NOMO-1 (cell line): ENCODE measurements at regions not wholly inside any gene's neighbourhood (a gene's known extent, or its start where the extent isn't known, plus 50 kb on each side); places are given as distances from the start of the nearest gene placed in this dataset.
"Not testable (repeated sequence)": the region's sequence is repeated elsewhere in the genome, so short reads cannot be mapped to it uniquely, and the experiment has no call there.

Source experiments
- DNase-seq, 2 experiments: peaks; one replicate each; lab custom pipeline; 2025; ENCODE audit not compliant: unreplicated experiment in 2 of 2; lab: John Stamatoyannopoulos, UW

DNA sequence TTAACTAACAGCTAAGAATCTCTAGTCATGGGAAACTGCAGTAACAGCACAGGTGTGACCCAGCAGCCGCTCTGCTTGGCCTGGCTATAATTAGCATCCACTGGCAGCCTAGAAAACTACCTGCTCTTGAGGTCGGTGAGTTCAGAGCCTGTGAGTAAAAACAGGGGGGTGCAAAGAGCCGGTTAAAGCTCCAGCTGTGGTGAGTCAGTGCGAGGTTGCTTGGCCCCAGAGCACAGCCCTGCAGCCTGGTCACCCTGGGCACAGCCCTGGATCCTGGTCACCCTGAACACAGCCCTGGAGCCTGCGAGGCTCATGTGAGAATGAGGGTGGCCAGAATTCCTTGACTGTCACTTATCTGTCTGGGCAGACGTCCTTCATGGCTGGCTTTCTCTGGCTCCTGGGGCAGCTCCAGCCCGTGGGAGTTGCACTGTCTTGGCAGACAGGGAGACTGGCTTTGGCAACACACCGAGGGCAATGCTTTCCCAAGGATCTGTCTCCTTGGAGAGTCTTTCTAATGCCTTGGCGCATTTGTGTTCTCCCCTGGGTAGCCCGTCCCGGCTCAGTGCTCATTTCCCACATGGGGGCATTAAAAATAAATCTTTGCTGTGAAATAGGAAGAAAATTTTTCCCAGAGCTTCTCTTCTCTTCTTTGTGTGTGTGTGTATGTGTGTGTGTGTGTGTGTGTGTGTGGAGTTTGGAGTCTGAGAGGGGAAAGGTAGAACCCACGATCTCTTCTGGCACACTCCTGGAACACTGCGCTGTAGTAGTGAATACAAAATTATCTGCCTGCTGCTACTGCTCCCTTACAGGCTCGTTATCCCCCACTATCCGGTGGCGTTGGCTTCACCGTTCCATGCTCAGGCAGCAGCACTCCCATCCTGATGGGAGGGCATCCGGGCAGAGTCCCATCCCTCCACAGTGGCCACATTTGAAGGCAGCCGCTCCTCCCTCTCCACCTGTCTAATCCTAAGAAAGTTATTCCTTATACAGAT is 250.2 kb upstream of the MEX3C start:
- no peak for DNase-seq

GRCh38 chr18:51448949-51449348 is 251.5 kb upstream of the MEX3C start:
- no peak for DNase-seq

DNA sequence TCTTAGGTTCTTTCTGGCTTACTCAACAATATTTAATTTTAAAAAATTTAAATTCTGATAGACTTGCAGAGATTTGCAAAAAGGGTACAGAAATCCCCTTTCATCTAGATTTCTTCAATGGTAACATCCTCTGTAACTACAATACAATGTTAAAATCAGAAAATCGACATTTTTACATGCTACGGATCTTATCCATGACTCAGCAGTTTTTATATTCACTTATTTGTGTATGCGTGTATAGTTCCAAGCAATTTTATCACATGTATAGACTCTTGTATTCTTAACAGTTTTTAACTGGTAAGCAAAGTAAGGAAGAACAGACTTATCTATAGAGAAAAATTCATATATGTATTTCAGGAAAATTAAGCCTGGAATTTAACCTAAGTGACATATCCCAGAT is 256.1 kb upstream of the MEX3C start:
- DNase-seq: no peak

- no peak for DNase-seq
Measured at GRCh38 chr18:51458861-51459260, 261.4 kb upstream of the MEX3C start.

- DNase-seq: no peak
Measured at GRCh38 chr18:51461956-51462355, 264.5 kb upstream of the MEX3C start.

- no peak for DNase-seq
Measured at GRCh38 chr18:51463483-51464136, 266.1 kb upstream of the MEX3C start.

- no peak for DNase-seq
Measured at GRCh38 chr18:51478908-51479307, 281.4 kb upstream of the MEX3C start.

GRCh38 chr18:51479736-51480135 is 282.3 kb upstream of the MEX3C start:
- no peak for DNase-seq

- DNase-seq: no peak
Measured at GRCh38 chr18:51480407-51481261, 283.2 kb upstream of the MEX3C start.

- DNase-seq: no peak
Measured at GRCh38 chr18:51486735-51487366, 289.4 kb upstream of the MEX3C start.

GRCh38 chr18:51490417-51490816 is 292.9 kb upstream of the MEX3C start:
- no peak for DNase-seq

DNA sequence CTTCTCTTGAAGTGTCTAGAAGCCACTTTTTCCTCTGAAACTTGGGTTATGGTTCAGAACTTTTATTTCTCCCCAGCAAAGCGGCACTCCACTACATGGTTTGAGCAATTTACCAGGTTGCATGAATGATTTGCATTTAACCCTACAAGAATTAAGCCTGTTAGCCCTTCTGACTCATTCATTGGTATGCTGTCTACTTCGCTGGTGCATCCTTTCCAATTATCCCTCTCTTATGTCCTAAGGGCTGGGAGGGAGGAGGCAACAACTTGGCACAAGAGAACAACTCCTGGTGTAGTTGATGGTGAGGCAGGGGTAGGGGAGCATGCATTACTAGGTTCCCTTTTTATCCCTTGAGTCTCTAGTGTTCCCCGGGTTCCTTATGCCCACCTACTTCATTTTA is 293.4 kb upstream of the MEX3C start:
- no peak for DNase-seq

- DNase-seq: no peak
Measured at GRCh38 chr18:51491678-51492372, 294.3 kb upstream of the MEX3C start.

DNA sequence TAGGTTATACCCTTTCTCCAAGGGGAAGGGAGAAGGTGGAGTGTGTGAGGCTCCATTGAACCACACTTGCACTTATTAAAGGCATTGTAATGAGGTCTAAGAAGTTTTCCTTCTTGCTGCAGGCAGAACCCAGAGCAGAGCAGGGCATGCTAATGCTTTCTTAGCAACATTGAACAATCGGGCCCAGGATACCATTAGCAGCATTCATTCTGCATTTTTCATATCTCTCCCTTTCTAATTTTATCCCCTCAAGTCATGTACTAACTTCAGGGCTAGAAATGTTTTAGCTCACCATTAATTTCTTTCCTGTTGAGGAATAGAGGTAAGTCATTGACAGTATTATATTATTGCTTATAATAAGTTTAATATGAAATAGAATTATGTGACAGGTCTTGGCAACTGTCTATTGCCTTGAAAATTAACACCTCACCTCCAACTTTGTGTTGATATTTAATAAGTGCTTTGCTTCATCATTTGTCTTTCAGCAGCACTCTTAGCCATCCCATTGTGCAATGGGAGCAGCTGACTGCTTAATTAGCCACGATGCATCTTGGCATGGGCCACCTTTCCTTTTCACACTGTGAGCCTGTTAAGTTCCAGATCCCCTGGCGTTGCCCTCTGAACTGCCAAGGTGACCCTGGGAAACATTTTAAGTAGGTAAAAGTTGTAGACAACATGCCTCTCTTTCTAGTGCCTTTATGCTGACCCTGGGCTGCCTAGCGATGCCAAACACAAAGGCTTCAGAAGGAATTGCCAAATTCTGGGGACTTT is 300.8 kb upstream of the MEX3C start:
- DNase-seq: no peak

GRCh38 chr18:51503351-51503750 is 305.9 kb upstream of the MEX3C start:
- DNase-seq: no peak

GRCh38 chr18:51506811-51507210 is 309.3 kb upstream of the MEX3C start:
- no peak for DNase-seq

GRCh38 chr18:51508410-51508809 is 310.9 kb upstream of the MEX3C start:
- DNase-seq: not testable (repeated sequence)

DNA sequence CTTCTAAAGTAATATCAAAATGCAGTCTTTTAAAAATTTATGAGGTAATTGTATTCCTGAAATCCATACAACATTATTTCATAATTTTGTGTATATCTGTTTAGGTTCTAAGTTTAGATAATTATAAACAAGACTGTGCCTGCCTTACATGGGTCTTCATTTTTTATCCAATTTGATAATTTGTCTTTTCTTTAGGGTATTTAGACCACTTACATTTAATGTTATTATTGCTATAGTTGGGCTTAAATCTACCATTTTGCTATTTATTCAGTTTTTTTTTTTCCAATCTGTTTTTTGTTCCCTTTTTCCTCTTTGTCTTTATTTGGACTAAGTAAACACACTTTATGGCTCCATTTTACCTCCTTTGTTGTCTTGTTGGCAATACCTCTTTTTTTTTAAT is 312.5 kb upstream of the MEX3C start:
- no peak for DNase-seq

DNA sequence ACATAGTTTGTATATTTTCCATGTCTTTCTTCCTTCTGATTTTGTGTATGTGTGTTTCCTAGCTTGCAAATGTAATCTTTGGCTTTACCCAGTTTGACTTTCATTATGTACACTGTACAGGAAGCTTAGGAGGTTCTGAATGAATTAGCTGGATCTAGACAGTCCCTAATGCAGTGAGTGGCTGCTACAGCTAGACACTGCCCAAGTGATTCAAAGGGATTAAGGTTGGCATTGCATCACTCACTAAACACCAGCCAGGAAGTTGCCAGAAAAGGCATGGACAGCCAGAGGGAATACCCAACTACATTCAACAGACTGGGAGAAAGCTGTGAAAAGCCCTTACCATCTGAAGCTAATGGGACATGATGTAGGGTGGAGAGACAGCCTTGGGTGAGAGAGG is 316.0 kb upstream of the MEX3C start:
- DNase-seq: no peak
